SK-N-SH (cell line): ENCODE measurements at regions not wholly inside any gene's neighbourhood (a gene's known extent, or its start where the extent isn't known, plus 50 kb on each side); places are given as distances from the start of the nearest gene placed in this dataset.

ENCODE experiments used
- CTCF ChIA-PET: fragments of 300-600, 350-600 bp; formaldehyde crosslinking; extraction: SDS; loops from one replicate; lab custom pipeline; 2021; lab: Yijun Ruan, JAX
- POLR2A ChIA-PET: fragments of 350-600 bp; sonication (Branson Sonifier 250); formaldehyde crosslinking; extraction: SDS; loops from one replicate; lab custom pipeline; 2020; ENCODE audit warnings: antibody characterized with exemption, inconsistent platforms; lab: Yijun Ruan, JAX
- DNase-seq: peaks from one replicate; pipeline ENCODE4 v3.0.0; 2012
- H2AFZ ChIP-seq: fragments of 200-600 bp; sonication (generic); 2 replicates; pipeline ENCODE4 v1.8.1; 2016; ENCODE audit warnings: antibody characterized with exemption, mild to moderate bottlenecking, low read depth
- H3F3A ChIP-seq: fragments of 200-600 bp; sonication (generic); replicated peaks from 2 replicates; pipeline ENCODE3; 2016; ENCODE audit warnings: antibody characterized with exemption, mild to moderate bottlenecking; ENCODE audit not compliant: insufficient read depth
- H3K27ac ChIP-seq, 2 experiments: fragments of 200-500 bp in 1 of 2; fragments of 200-600 bp in 1 of 2; sonication (Bioruptor generic) in 1 of 2; sonication (generic), shearing (Covaris generic) in 1 of 2; 2 replicates each; pipeline versions ENCODE4 v1.5.1 to v1.6.1; 2014 to 2016; ENCODE audit warnings: low read depth in 2 of 2, inconsistent platforms in 1 of 2, low read length in 1 of 2, mild to moderate bottlenecking in 1 of 2, mixed read lengths in 1 of 2
- H3K27me3 ChIP-seq: fragments of 200-600 bp; sonication (generic), shearing (Covaris generic); 2 replicates; pipeline ENCODE4 v1.6.1; 2016; ENCODE audit warnings: mixed run types; ENCODE audit not compliant: insufficient read depth
- H3K36me3 ChIP-seq, 2 experiments: fragments of 200-500 bp in 1 of 2; fragments of 200-600 bp in 1 of 2; sonication (Bioruptor generic) in 1 of 2; sonication (generic) in 1 of 2; replicated peaks in 1 of 2; 2 replicates each; pipeline versions ENCODE3 to v1.5.1; 2014 to 2016; ENCODE audit warnings: low read length in 1 of 2, mild to moderate bottlenecking in 1 of 2; ENCODE audit not compliant: insufficient read depth in 2 of 2, control insufficient read depth in 1 of 2
- H3K4me1 ChIP-seq, 2 experiments: fragments of 200-500 bp in 1 of 2; fragments of 200-600 bp in 1 of 2; sonication (Bioruptor generic) in 1 of 2; sonication (generic), shearing (Covaris generic) in 1 of 2; 2 replicates each; pipeline versions ENCODE4 v1.5.1 to v1.6.1; 2014 to 2016; ENCODE audit warnings: low read depth in 1 of 2, low read length in 1 of 2, mixed run types in 1 of 2; ENCODE audit not compliant: insufficient read depth in 2 of 2, control insufficient read depth in 1 of 2
- H3K4me2 ChIP-seq: fragments of 200-600 bp; sonication (generic), shearing (Covaris generic); 2 replicates; pipeline ENCODE4 v1.6.1; 2017; ENCODE audit warnings: mixed run types
- H3K4me3 ChIP-seq, 2 experiments: fragments of 200-500 bp in 1 of 2; fragments of 200-600 bp in 1 of 2; sonication (Bioruptor generic) in 1 of 2; sonication (generic), shearing (Covaris generic) in 1 of 2; 2 replicates each; pipeline versions ENCODE4 v1.5.1 to v1.8.1; 2014 to 2016; ENCODE audit warnings: low read depth in 2 of 2, inconsistent platforms in 1 of 2, low read length in 1 of 2, mild to moderate bottlenecking in 1 of 2, mixed read lengths in 1 of 2, moderate library complexity in 1 of 2
- H3K79me2 ChIP-seq: fragments of 200-600 bp; sonication (generic); 2 replicates; pipeline ENCODE4 v1.8.1; 2017; ENCODE audit warnings: mild to moderate bottlenecking; ENCODE audit not compliant: insufficient read depth
- H3K9ac ChIP-seq: fragments of 200-600 bp; sonication (generic); 2 replicates; pipeline ENCODE4 v1.6.1; 2017; ENCODE audit warnings: mixed run types
- H3K9me2 ChIP-seq: fragments of 200-600 bp; sonication (generic); 2 replicates; pipeline ENCODE4 v1.6.1; 2017; ENCODE audit warnings: mixed run types
- H3K9me3 ChIP-seq: fragments of 200-600 bp; sonication (generic); 2 replicates; pipeline ENCODE4 v1.6.1; 2017; ENCODE audit warnings: mixed run types, mild to moderate bottlenecking, moderate library complexity
- H4K20me1 ChIP-seq: fragments of 200-600 bp; sonication (generic); 2 replicates; pipeline ENCODE4 v1.6.1; 2017; ENCODE audit warnings: mild to moderate bottlenecking, mixed run types; ENCODE audit not compliant: insufficient read depth
- CHD2 ChIP-seq: fragments of 150-350 bp; IDR thresholded peaks from 2 replicates; pipeline ENCODE4 v1.6.1; 2018; ENCODE audit warnings: low read length; ENCODE audit not compliant: partially characterized antibody
- EZH2phosphoT487 ChIP-seq: fragments of 200-600 bp; sonication (generic); IDR thresholded peaks from 2 replicates; pipeline ENCODE4 v1.6.1; 2017; ENCODE audit warnings: low read depth, mixed run types, mild to moderate bottlenecking, antibody characterized with exemption, moderate library complexity, borderline replicate concordance
- FOSL2 ChIP-seq: IDR thresholded peaks from 2 replicates; pipeline ENCODE4 v1.4.0; 2012; ENCODE audit warnings: low read depth, mild to moderate bottlenecking, moderate library complexity, borderline replicate concordance
- FOXJ3 ChIP-seq: sonication (generic); formaldehyde crosslinking; IDR thresholded peaks from 2 replicates; pipeline ENCODE4 v1.5.1; 2020; ENCODE audit warnings: mild to moderate bottlenecking, missing genetic modification reagents
- FOXM1 ChIP-seq: IDR thresholded peaks from 2 replicates; pipeline ENCODE4 v1.4.0; 2012; ENCODE audit warnings: low read depth, mild to moderate bottlenecking
- GABPA ChIP-seq: IDR thresholded peaks from 2 replicates; pipeline ENCODE4 v1.4.0; 2012; ENCODE audit warnings: low read depth, mild to moderate bottlenecking
- GATA2 ChIP-seq: sonication (generic); formaldehyde crosslinking; IDR thresholded peaks from 2 replicates; pipeline ENCODE4 v1.5.0; 2020; ENCODE audit warnings: mild to moderate bottlenecking, missing genetic modification reagents
- IRF3 ChIP-seq: fragments of 150-350 bp; IDR thresholded peaks from 2 replicates; pipeline ENCODE4 v1.6.1; 2016; ENCODE audit warnings: mild to moderate bottlenecking, low read depth, low read length
- NFIC ChIP-seq: IDR thresholded peaks from 2 replicates; pipeline ENCODE4 v1.4.0; 2012; ENCODE audit warnings: borderline replicate concordance
- PBX3 ChIP-seq: IDR thresholded peaks from 2 replicates; pipeline ENCODE4; 2012
- POLR2AphosphoS5 ChIP-seq: IDR thresholded peaks from 2 replicates; pipeline ENCODE4 v1.6.1; 2012; ENCODE audit warnings: low read depth, low read length
- RAD21 ChIP-seq: IDR thresholded peaks from 2 replicates; pipeline ENCODE4 v1.6.1; 2012; ENCODE audit warnings: mild to moderate bottlenecking, low read length
- REST ChIP-seq: IDR thresholded peaks from 2 replicates; pipeline ENCODE4 v1.6.1; 2012; ENCODE audit warnings: mild to moderate bottlenecking, low read depth, low read length, moderate library complexity
- TCF12 ChIP-seq: IDR thresholded peaks from 2 replicates; pipeline ENCODE4 v1.4.0; 2012
- TEAD4 ChIP-seq: IDR thresholded peaks from 2 replicates; pipeline ENCODE4 v1.4.0; 2012; ENCODE audit warnings: mild to moderate bottlenecking, borderline replicate concordance; ENCODE audit not compliant: insufficient read depth
- USF2 ChIP-seq: fragments of 150-350 bp; IDR thresholded peaks from 2 replicates; pipeline ENCODE4 v1.6.1; 2017; ENCODE audit warnings: antibody characterized with exemption, low read length, low read depth, borderline replicate concordance
- YY1 ChIP-seq: IDR thresholded peaks from 2 replicates; pipeline ENCODE4 v1.4.0; 2012; ENCODE audit warnings: low read depth, mild to moderate bottlenecking
- WGBS: methylation state at CpG from one replicate; pipeline ENCODE4 v1.1.6; 2017; ENCODE audit warnings: low lambda C conversion rate; 5-methylcytosine and 5-hydroxymethylcytosine counted together

GRCh38 chr15:47963265-47963664, 157.5 kb upstream of the SLC24A5 start:
- DNase-seq, result no peak
- ChIA-PET POLR2A (no interaction called here), CTCF (interaction anchor here (1.6 kb wide), 1 partner anchor 25 kb away, joined by 4 read pairs; no protein-coding TSS in a partner anchor)
- no peaks in the 10 kb centered on the region for H3K4me1 ChIP-seq
- no peak overlapping the region for H3K27ac ChIP-seq
- H3F3A ChIP-seq, result no peaks in the 10 kb centered on the region
- H3K27me3 ChIP-seq, result no peaks in the 10 kb centered on the region
- 66% methylated on average over 4 of the region's 4 CpGs for WGBS
- TF ChIP-seq FOXM1 (no peak), POLR2AphosphoS5 (no peak), GATA2 (CRISPR knock-in tag) (no peak), FOXJ3 (CRISPR knock-in tag) (no peak), EZH2phosphoT487 (no peak), CHD2 (no peak), NFIC (no peak), RAD21 (no peak), FOSL2 (no peak), PBX3 (no peak), USF2 (no peak), IRF3 (no peak), TEAD4 (no peak), YY1 (no peak), REST (no peak), TCF12 (no peak), GABPA (no peak)
- H3K4me3 ChIP-seq, result no peak overlapping the region
- no peaks in the 10 kb centered on the region for H3K9me2 ChIP-seq
- no peaks in the 10 kb centered on the region for H3K9me3 ChIP-seq
- H3K4me2 ChIP-seq, result no peak overlapping the region
- H3K79me2 ChIP-seq, result no peaks in the 10 kb centered on the region
- H3K36me3 ChIP-seq, result no peaks in the 10 kb centered on the region
- H2AFZ ChIP-seq, result no peak overlapping the region
- no peaks in the 10 kb centered on the region for H4K20me1 ChIP-seq
- no peak overlapping the region for H3K9ac ChIP-seq
